ENCODE measurements at regions not wholly inside any gene's neighbourhood (a gene's known extent, or its start where the extent isn't known, plus 50 kb on each side); places are given as distances from the start of the nearest gene placed in this dataset.

DNA sequence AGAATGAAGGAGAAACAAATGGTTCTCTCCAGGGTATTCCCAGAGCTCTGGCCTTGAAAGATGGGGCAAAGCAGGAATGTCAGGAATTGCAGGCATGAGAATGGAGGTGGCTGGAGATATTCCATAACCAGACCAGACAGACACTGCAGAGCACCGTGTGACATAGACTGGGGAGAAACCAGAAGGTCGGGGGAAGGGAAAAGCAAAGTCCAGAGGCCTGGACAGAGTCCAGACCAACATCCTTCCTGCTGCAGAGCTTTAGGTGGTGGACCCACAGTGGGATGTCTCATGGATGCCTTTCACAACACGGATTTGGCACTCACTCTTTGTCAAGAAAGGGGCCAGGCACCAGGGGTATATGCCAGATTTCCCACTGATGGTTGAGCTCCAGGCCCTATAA lies 177.2 kb upstream of the INHBA start:
- peak; percentile 85 to 89 for DNase-seq (ENCODE audit: low read depth in 2 of 2)
- H3K4me3 ChIP-seq (replicated peaks in 1 of 2; ENCODE audit: low read depth in 2 of 2, low read length in 2 of 2): no peak overlapping the region
- TF ChIP-seq, protein P1, sequence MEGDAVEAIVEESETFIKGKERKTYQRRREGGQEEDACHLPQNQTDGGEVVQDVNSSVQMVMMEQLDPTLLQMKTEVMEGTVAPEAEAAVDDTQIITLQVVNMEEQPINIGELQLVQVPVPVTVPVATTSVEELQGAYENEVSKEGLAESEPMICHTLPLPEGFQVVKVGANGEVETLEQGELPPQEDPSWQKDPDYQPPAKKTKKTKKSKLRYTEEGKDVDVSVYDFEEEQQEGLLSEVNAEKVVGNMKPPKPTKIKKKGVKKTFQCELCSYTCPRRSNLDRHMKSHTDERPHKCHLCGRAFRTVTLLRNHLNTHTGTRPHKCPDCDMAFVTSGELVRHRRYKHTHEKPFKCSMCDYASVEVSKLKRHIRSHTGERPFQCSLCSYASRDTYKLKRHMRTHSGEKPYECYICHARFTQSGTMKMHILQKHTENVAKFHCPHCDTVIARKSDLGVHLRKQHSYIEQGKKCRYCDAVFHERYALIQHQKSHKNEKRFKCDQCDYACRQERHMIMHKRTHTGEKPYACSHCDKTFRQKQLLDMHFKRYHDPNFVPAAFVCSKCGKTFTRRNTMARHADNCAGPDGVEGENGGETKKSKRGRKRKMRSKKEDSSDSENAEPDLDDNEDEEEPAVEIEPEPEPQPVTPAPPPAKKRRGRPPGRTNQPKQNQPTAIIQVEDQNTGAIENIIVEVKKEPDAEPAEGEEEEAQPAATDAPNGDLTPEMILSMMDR (IDR thresholded peaks at IDR 0.05; ENCODE audit: low read depth, low read length): no peak

DNA sequence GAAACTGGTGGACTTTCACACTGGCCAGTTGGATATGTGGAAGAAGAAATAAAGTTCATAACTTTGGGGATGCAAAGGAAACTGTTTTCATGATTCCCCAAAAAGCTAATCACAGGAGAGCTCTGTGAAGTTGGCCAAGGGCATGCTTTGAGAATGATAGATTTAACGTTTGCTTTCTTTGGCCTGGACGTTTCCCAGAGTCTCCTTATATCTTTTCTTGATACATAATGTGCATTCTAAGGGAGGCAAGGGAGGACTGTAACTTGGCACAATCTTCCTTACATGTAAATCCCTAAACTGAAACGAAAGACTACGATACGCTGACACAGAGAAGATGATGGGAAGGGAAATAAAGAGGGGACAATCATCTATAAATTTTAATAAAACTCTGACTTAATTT lies 176.5 kb upstream of the INHBA start:
- peak; percentile 17 to 20 for DNase-seq (ENCODE audit: low read depth in 2 of 2)
- TF ChIP-seq, protein P1 (IDR thresholded peaks at IDR 0.05; ENCODE audit: low read depth, low read length): no peak
- H3K4me3 ChIP-seq (replicated peaks in 1 of 2; ENCODE audit: low read depth in 2 of 2, low read length in 2 of 2): no peak overlapping the region

DNA sequence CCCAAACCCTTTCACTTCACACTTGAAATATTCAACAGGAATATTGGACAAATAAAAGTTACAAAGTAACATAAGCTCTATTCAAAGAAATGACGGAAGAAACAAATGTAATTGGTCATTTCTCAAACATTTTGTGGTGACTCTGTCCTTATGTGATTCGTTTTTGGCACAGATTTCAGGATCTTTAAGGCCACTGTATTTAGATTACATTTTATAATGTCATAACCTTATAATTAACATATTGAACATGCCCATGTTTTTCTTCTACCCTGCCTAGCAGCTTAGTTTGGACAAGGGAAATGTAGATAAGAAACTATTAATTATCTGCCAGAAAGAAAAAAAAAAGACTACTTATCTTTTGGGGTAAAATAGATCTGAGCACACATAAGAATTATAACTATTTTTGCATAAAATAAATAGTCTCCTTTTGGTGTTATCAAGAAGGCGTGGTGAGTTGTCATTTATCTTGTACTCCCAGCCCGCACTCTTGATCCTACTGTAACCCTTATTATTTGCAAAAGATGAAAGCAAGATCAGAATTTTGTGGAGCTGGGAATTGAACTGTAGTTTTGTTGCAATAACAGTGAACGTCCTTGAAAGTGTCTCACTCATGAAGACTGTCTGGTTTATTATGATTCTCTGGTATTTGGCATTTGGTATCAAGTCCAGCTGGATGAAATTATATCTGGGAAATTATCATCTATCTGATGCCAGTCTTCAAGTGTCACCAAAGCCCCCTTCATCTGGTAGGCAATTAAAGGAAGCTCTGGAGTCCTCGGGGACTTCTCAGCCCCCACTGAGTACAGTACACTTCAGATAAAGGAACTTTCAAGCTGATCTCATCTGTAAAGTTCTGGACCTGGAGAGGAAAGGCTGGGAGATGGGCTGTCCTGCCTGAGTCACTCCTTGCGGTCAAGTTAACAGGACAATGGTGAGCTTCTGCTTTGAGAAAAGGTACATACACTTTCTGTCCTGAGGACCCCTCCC lies 175.7 kb upstream of the INHBA start:
- TF ChIP-seq, protein P1 (IDR thresholded peaks at IDR 0.05; ENCODE audit: low read depth, low read length): no peak

DNA sequence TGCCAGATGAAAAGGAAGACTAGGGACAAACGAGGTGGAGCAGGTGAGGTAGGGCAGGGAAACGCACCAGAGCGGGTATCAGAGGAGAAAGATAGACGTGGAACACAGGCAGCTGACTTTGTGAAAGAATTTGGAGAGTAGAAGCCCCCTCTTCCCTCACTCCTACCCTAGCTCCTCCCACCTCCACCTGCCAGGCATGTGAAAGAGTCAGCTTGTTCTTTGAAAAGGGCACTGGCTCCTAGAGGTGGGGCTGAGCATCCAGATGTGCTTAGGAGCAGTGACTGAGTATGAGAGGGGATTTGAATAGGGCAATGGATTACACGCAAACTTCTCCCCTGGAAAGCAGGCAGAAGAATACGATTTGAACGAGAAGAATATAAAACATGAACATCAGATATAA lies 174.2 kb upstream of the INHBA start:
- no peak for DNase-seq (ENCODE audit: low read depth in 2 of 2)
- no peak overlapping the region for H3K4me3 ChIP-seq (replicated peaks in 1 of 2; ENCODE audit: low read depth in 2 of 2, low read length in 2 of 2)
- TF ChIP-seq, protein P1 (IDR thresholded peaks at IDR 0.05; ENCODE audit: low read depth, low read length): no peak

More for the DNA sequence above, 175.7 kb upstream of the INHBA start:
- H3K4me3 ChIP-seq (replicated peaks in 1 of 2; ENCODE audit: low read depth in 2 of 2, low read length in 2 of 2): no peak overlapping the region
- peak in 1 of 2 donors; percentile 61 for DNase-seq (ENCODE audit: low read depth in 2 of 2)

- no peak overlapping the region for H3K4me3 ChIP-seq (replicated peaks in 1 of 2; ENCODE audit: low read depth in 2 of 2, low read length in 2 of 2)
- no peak for DNase-seq (ENCODE audit: low read depth in 2 of 2)
- TF ChIP-seq, protein P1 (IDR thresholded peaks at IDR 0.05; ENCODE audit: low read depth, low read length): no peak
These were observed 172.6 kb upstream of the INHBA start for GRCh38 chr7:41875513-41875912.

DNA sequence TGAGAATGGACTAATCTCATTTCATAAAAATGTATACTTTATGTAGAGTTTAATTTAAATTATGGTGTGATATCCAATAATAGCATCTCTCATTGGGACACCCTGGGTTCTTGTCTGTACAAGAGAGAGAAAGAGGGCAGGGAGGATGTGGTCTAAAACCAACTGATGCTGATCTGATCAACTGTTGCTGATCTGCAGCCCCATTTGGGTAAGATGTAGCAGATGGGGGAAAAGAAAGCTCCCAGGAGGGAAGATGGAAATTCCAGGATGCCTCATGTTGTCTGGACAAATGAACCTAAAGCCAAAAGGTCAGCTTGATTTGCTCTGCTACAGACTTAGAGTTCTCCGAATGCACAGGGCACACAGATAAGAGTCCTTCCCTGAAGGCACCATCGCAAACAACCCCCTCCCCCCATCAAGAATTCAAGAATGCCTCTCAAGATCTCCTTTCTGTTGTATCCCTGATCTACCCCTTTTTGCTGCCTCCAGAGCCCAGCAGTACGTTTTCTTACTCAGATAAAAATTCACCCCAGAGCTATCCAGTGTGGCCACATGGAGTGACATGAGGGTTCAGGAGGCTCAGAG lies 171.4 kb upstream of the INHBA start:
- no peak for DNase-seq (ENCODE audit: low read depth in 2 of 2)
- TF ChIP-seq, protein P1 (IDR thresholded peaks at IDR 0.05; ENCODE audit: low read depth, low read length): no peak
- H3K4me3 ChIP-seq (replicated peaks in 1 of 2; ENCODE audit: low read depth in 2 of 2, low read length in 2 of 2): no peak overlapping the region
